Neural cell (in vitro differentiated cells): ENCODE measurements at regions not wholly inside any gene's neighbourhood (a gene's known extent, or its start where the extent isn't known, plus 50 kb on each side); places are given as distances from the start of the nearest gene placed in this dataset.

ENCODE experiments used
- H2AFZ ChIP-seq: fragments of 200-600, 300-800 bp; sonication (generic), shearing (Covaris generic); 2 replicates; pipeline ENCODE4 v1.6.0; 2014; ENCODE audit warnings: low read depth, mild to moderate bottlenecking, antibody characterized with exemption, low read length, moderate library complexity
- H3F3A ChIP-seq: fragments of 200-600 bp; shearing (Covaris generic); 2 replicates; pipeline ENCODE4 v1.6.1; 2016; ENCODE audit warnings: mild to moderate bottlenecking, moderate library complexity, mixed read lengths, antibody characterized with exemption, low read length; ENCODE audit not compliant: insufficient read depth, poor library complexity, severe bottlenecking
- H3K27ac ChIP-seq: fragments of 200-600, 300-800 bp; sonication (generic), shearing (Covaris generic); 2 replicates; pipeline ENCODE4 v1.5.1; 2014; ENCODE audit warnings: mild to moderate bottlenecking, low read length, moderate library complexity
- H3K27me3 ChIP-seq: fragments of 300-800, 200-600 bp; sonication (generic), shearing (Covaris generic); 2 replicates; pipeline ENCODE4 v1.6.0; 2014; ENCODE audit warnings: mild to moderate bottlenecking, low read depth, low read length, moderate library complexity; ENCODE audit not compliant: insufficient read depth
- H3K36me3 ChIP-seq: fragments of 300-800, 200-600 bp; sonication (generic), shearing (Covaris generic); 2 replicates; pipeline ENCODE4 v1.5.1; 2014; ENCODE audit warnings: mild to moderate bottlenecking, antibody characterized with exemption, low read length, moderate library complexity; ENCODE audit not compliant: insufficient read depth
- H3K4me2 ChIP-seq: fragments of 300-800, 200-600 bp; sonication (generic), shearing (Covaris generic); 2 replicates; pipeline ENCODE4 v1.6.0; 2014; ENCODE audit warnings: mild to moderate bottlenecking, low read length
- H3K4me3 ChIP-seq: fragments of 300-800, 200-600 bp; sonication (generic), shearing (Covaris generic); 2 replicates; pipeline ENCODE4 v1.5.1; 2014; ENCODE audit warnings: mild to moderate bottlenecking, low read length, moderate library complexity
- H3K79me2 ChIP-seq: fragments of 200-600 bp; shearing (Covaris generic); replicated peaks from 2 replicates; pipeline ENCODE4 v1.6.0; 2014; ENCODE audit warnings: mild to moderate bottlenecking, low read length, moderate library complexity; ENCODE audit not compliant: insufficient read depth
- H3K9ac ChIP-seq: fragments of 300-800, 200-600 bp; sonication (generic), shearing (Covaris generic); 2 replicates; pipeline ENCODE4 v1.6.1; 2016; ENCODE audit warnings: mild to moderate bottlenecking, low read length, mixed read lengths
- H3K9me2 ChIP-seq: fragments of 200-600 bp; shearing (Covaris generic); 2 replicates; pipeline ENCODE4 v1.6.1; 2016; ENCODE audit warnings: mild to moderate bottlenecking, low read length, mixed read lengths; ENCODE audit not compliant: insufficient read depth
- H3K9me3 ChIP-seq: fragments of 200-600, 300-800 bp; sonication (generic), shearing (Covaris generic); 2 replicates; pipeline ENCODE4 v1.6.1; 2016; ENCODE audit warnings: mild to moderate bottlenecking, mixed run types, low read length, moderate library complexity, mixed read lengths
- H4K20me1 ChIP-seq: fragments of 200-600 bp; shearing (Covaris generic); 2 replicates; pipeline ENCODE4 v1.6.1; 2016; ENCODE audit warnings: mild to moderate bottlenecking, mixed run types; ENCODE audit not compliant: insufficient read depth
- CTCF ChIP-seq: fragments of 450-650 bp; IDR thresholded peaks from 2 replicates; pipeline ENCODE4 v1.5.1; 2014; ENCODE audit warnings: antibody characterized with exemption, mild to moderate bottlenecking, moderate library complexity; ENCODE audit not compliant: poor library complexity, severe bottlenecking
- EP300 ChIP-seq: fragments of 450-650 bp; conservative IDR thresholded peaks from 2 replicates; pipeline ENCODE4 v1.6.1; 2014; ENCODE audit warnings: antibody characterized with exemption, mild to moderate bottlenecking, moderate library complexity; ENCODE audit not compliant: poor library complexity, severe bottlenecking
- RAD21 ChIP-seq: fragments of 450-650 bp; conservative IDR thresholded peaks from 2 replicates; pipeline ENCODE4 v1.6.1; 2014; ENCODE audit warnings: antibody characterized with exemption, mild to moderate bottlenecking, moderate library complexity
- SMC3 ChIP-seq: fragments of 450-650 bp; conservative IDR thresholded peaks from 2 replicates; pipeline ENCODE4 v1.6.1; 2014; ENCODE audit warnings: antibody characterized with exemption, mild to moderate bottlenecking, moderate library complexity; ENCODE audit not compliant: poor library complexity
- TAF1 ChIP-seq: IDR thresholded peaks from 2 replicates; pipeline ENCODE4 v1.6.1; 2012; ENCODE audit warnings: low read depth

- H3K9ac ChIP-seq: no peak overlapping the region
- no peaks in the 10 kb centered on the region for H3K79me2 ChIP-seq
- H3K36me3 ChIP-seq: no peaks in the 10 kb centered on the region
- no peaks in the 10 kb centered on the region for H4K20me1 ChIP-seq
- H3K9me2 ChIP-seq: no peaks in the 10 kb centered on the region
- no peaks in the 10 kb centered on the region for H3F3A ChIP-seq
- H3K4me3 ChIP-seq: no peak overlapping the region
- H3K4me2 ChIP-seq: no peak overlapping the region
- no peaks in the 10 kb centered on the region for H3K27me3 ChIP-seq
- H2AFZ ChIP-seq: no peak overlapping the region
- no peak overlapping the region for H3K27ac ChIP-seq
- no peaks in the 10 kb centered on the region for H3K9me3 ChIP-seq
- no peak for TF ChIP-seq TAF1
Observed at GRCh38 chr4:31045151-31045550, 325.0 kb downstream of the PCDH7 start.

- Histone ChIP-seq H3F3A (no peaks in the 10 kb centered on the region), H3K27ac (no peak overlapping the region), H3K4me3 (no peak overlapping the region), H3K9ac (no peak overlapping the region), H3K9me2 (no peaks in the 10 kb centered on the region), H2AFZ (no peak overlapping the region), H3K4me2 (no peak overlapping the region), H3K27me3 (no peaks in the 10 kb centered on the region), H3K79me2 (no peaks in the 10 kb centered on the region), H3K9me3 (no peaks in the 10 kb centered on the region), H4K20me1 (no peaks in the 10 kb centered on the region), H3K36me3 (no peaks in the 10 kb centered on the region)
- TF ChIP-seq SMC3 (peak; percentile 63), TAF1 (no peak), RAD21 (peak; percentile 69), CTCF (peak; percentile 68), EP300 (no peak)
Observed at GRCh38 chr4:31045724-31046318, 325.7 kb downstream of the PCDH7 start.

- H3K9ac ChIP-seq: no peak overlapping the region
- H3K9me3 ChIP-seq: no peaks in the 10 kb centered on the region
Observed at GRCh38 chr4:31051151-31051550, 331.0 kb downstream of the PCDH7 start.

More at GRCh38 chr4:31051151-31051550, 331.0 kb downstream of the PCDH7 start:
- Histone ChIP-seq H3K4me3 (no peak overlapping the region), H4K20me1 (no peaks in the 10 kb centered on the region), H3K4me2 (no peak overlapping the region), H3K79me2 (no peaks in the 10 kb centered on the region), H2AFZ (no peak overlapping the region), H3F3A (no peaks in the 10 kb centered on the region), H3K27ac (no peak overlapping the region), H3K27me3 (no peaks in the 10 kb centered on the region), H3K9me2 (no peaks in the 10 kb centered on the region), H3K36me3 (no peaks in the 10 kb centered on the region)
- no peak for TF ChIP-seq CTCF
